A549 (cell line): ENCODE measurements at regions not wholly inside any gene's neighbourhood (a gene's known extent, or its start where the extent isn't known, plus 50 kb on each side); places are given as distances from the start of the nearest gene placed in this dataset.

Experiments
- ATAC-seq, 2 experiments: fragments of 200-7000 bp in 1 of 2; fragments of >200 bp in 1 of 2; cut with Nextera tagmentation in 1 of 2; cut with Tn5 transposase in 1 of 2; 3 replicates each; pipeline versions ENCODE4 v1.8.0 to v1.9.1; 2018 to 2020; ENCODE audit warnings: mild to moderate bottlenecking in 1 of 2, moderate library complexity in 1 of 2
- CTCF ChIA-PET: fragments of 300-600 bp; sonication (Branson Sonifier 250); formaldehyde crosslinking; extraction: SDS; loops from one replicate; lab custom pipeline; 2021; ENCODE audit warnings: antibody characterized with exemption, inconsistent platforms; lab: Yijun Ruan, JAX
- POLR2A ChIA-PET: fragments of 350-600 bp; formaldehyde crosslinking; extraction: SDS; loops from one replicate; lab custom pipeline; 2021; ENCODE audit warnings: antibody characterized with exemption, inconsistent platforms; lab: Yijun Ruan, JAX
- DNase-seq, 2 experiments: peaks; one replicate each; pipeline versions ENCODE4 v3.0.0 to v3.0.0-alpha.2; 2011 to 2016; ENCODE audit warnings: low read depth in 1 of 2, low spot score in 1 of 2
- FAIRE-seq: peaks from 2 replicates; lab custom pipeline; 2011; peaks lifted over from hg19 to GRCh38; lab: Jason Lieb, UNC
- H3K27ac ChIP-seq, 2 experiments: fragments of >200 bp; sonication (Bioruptor Twin); formaldehyde crosslinking; 3 replicates each; pipeline ENCODE4 v1.5.1; 2016 to 2017
- H3K4me1 ChIP-seq: fragments of >200 bp; sonication (Bioruptor Twin); formaldehyde crosslinking; 3 replicates; pipeline ENCODE4 v1.6.1; 2016
- H3K4me2 ChIP-seq: fragments of >200 bp; sonication (Bioruptor Twin); formaldehyde crosslinking; 3 replicates; pipeline ENCODE4 v1.6.1; 2016
- H3K4me3 ChIP-seq: fragments of >200 bp; sonication (Bioruptor Twin); formaldehyde crosslinking; 3 replicates; pipeline ENCODE4 v1.5.1; 2016
- H3K9me3 ChIP-seq: fragments of >200 bp; sonication (Bioruptor Twin); formaldehyde crosslinking; 3 replicates; pipeline ENCODE4 v1.6.1; 2016
- BHLHE40 ChIP-seq: IDR thresholded peaks from 2 replicates; pipeline ENCODE4 v1.6.1; 2012; ENCODE audit warnings: low read depth, low read length, inconsistent platforms
- CBX8 ChIP-seq: fragments of 200-600 bp; sonication (generic); IDR thresholded peaks from 2 replicates; pipeline ENCODE4 v1.6.1; 2016
- EHMT2 ChIP-seq: fragments of 200-600 bp; sonication (generic); IDR thresholded peaks from 2 replicates; pipeline ENCODE4 v1.6.1; 2016; ENCODE audit warnings: antibody characterized with exemption, low read depth, mild to moderate bottlenecking, moderate library complexity
- EP300 ChIP-seq, 2 experiments: fragments of >200 bp; sonication (Bioruptor Twin); formaldehyde crosslinking; IDR thresholded peaks; 2 replicates in 1 of 2; 3 replicates in 1 of 2; pipeline ENCODE4 v1.6.1; 2016 to 2017
- ESRRA ChIP-seq: fragments of 150-350 bp; IDR thresholded peaks from 2 replicates; pipeline ENCODE4 v1.6.1; 2014; ENCODE audit warnings: mild to moderate bottlenecking, low read length, borderline replicate concordance
- HOXB13 ChIP-seq: fragments of 250-450 bp; sonication (Bioruptor Pico); IDR thresholded peaks from 2 replicates; pipeline ENCODE4 v1.5.0; 2020; ENCODE audit warnings: low read depth, mild to moderate bottlenecking, moderate library complexity
- HOXB5 ChIP-seq: fragments of 250-450 bp; sonication (Bioruptor Pico); IDR thresholded peaks from 2 replicates; pipeline ENCODE4 v1.5.0; 2020; ENCODE audit warnings: mild to moderate bottlenecking, moderate library complexity
- JUN ChIP-seq, 2 experiments: fragments of >200 bp; sonication (Bioruptor Twin); formaldehyde crosslinking; IDR thresholded peaks; 2 replicates in 1 of 2; 3 replicates in 1 of 2; pipeline ENCODE4 v1.6.1; 2016 to 2017
- JUNB ChIP-seq: fragments of >200 bp; sonication (Bioruptor Twin); formaldehyde crosslinking; IDR thresholded peaks from 2 replicates; pipeline ENCODE4 v1.6.1; 2016
- MAFK ChIP-seq: fragments of 450-650 bp; IDR thresholded peaks from 2 replicates; pipeline ENCODE4 v1.6.1; 2014; ENCODE audit not compliant: partially characterized antibody
- MYC ChIP-seq: IDR thresholded peaks from 2 replicates; pipeline ENCODE4 v1.6.1; 2012; ENCODE audit warnings: mild to moderate bottlenecking, inconsistent platforms, low read length, improper control_type of control experiment, borderline replicate concordance
- NPAS2 ChIP-seq: fragments of 250-450 bp; sonication (Bioruptor Pico); IDR thresholded peaks from 2 replicates; pipeline ENCODE4 v1.8.0; 2022; ENCODE audit warnings: mild to moderate bottlenecking, moderate library complexity, borderline replicate concordance
- NR3C1 ChIP-seq: fragments of >200 bp; sonication (Bioruptor Twin); formaldehyde crosslinking; IDR thresholded peaks from 3 replicates; pipeline ENCODE4 v1.6.1; 2017
- PHF8 ChIP-seq: fragments of 200-600 bp; sonication (generic); IDR thresholded peaks from 2 replicates; pipeline ENCODE4 v1.6.1; 2016; ENCODE audit warnings: low read depth, mild to moderate bottlenecking, antibody characterized with exemption, moderate library complexity, borderline replicate concordance
- RCOR1 ChIP-seq: fragments of 150-350 bp; IDR thresholded peaks from 2 replicates; pipeline ENCODE4 v1.6.1; 2014; ENCODE audit warnings: antibody characterized with exemption, low read length, low read depth
- RFX5 ChIP-seq: fragments of 450-650 bp; IDR thresholded peaks from 2 replicates; pipeline ENCODE4 v1.7.1; 2014; ENCODE audit warnings: antibody characterized with exemption, mild to moderate bottlenecking, moderate library complexity
- TP53 ChIP-seq: fragments of 250-450 bp; sonication (Bioruptor Pico); IDR thresholded peaks from 2 replicates; pipeline ENCODE4 v1.5.0; 2021; ENCODE audit warnings: mild to moderate bottlenecking, moderate library complexity
- USF2 ChIP-seq: fragments of 450-650 bp; IDR thresholded peaks from 2 replicates; pipeline ENCODE4 v1.6.1; 2014; ENCODE audit warnings: antibody characterized with exemption
- ZC3H11A ChIP-seq: fragments of 450-650 bp; IDR thresholded peaks from 2 replicates; pipeline ENCODE4 v1.6.1; 2014; ENCODE audit warnings: antibody characterized with exemption, mild to moderate bottlenecking
- ZNF302 ChIP-seq: fragments of 250-450 bp; sonication (Bioruptor Pico); IDR thresholded peaks from 2 replicates; pipeline ENCODE4 v1.9.0; 2021; ENCODE audit warnings: inconsistent platforms, mild to moderate bottlenecking, moderate library complexity
- WGBS: methylation state at CpG from one replicate; pipeline ENCODE4 v1.1.6; 2017; ENCODE audit errors: missing lambda C conversion rate; 5-methylcytosine and 5-hydroxymethylcytosine counted together
- TF ChIP-seq, protein P1 (sequence below): fragments of >200 bp; sonication (Bioruptor Twin); formaldehyde crosslinking; IDR thresholded peaks from 2 replicates; pipeline ENCODE4 v1.6.1; 2016
- TF ChIP-seq, protein P2 (sequence below): fragments of 250-450 bp; sonication (Bioruptor Pico); IDR thresholded peaks from 2 replicates; pipeline ENCODE4 v1.5.0; 2020; ENCODE audit warnings: low read depth, mild to moderate bottlenecking, moderate library complexity
- TF ChIP-seq, protein P3 (sequence below): IDR thresholded peaks from 2 replicates; pipeline ENCODE4 v1.6.1; 2012

GRCh38 chr18:39692367-39693015 is 2126.9 kb upstream of the CELF4 start:
- Histone ChIP-seq H3K9me3 (no peaks in the 10 kb centered on the region), H3K4me2 (no peak overlapping the region), H3K4me1 (no peaks in the 10 kb centered on the region)
- DNase-seq (no peak), FAIRE-seq (no peak), ATAC-seq (no peak)
- WGBS: 90% methylated on average over 2 of the region's 2 CpGs
- CTCF ChIA-PET: no interaction called here
- TF ChIP-seq MAFK: no peak
- TF ChIP-seq, protein P1, sequence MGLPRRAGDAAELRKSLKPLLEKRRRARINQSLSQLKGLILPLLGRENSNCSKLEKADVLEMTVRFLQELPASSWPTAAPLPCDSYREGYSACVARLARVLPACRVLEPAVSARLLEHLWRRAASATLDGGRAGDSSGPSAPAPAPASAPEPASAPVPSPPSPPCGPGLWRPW: no peak
- TF ChIP-seq ESRRA: no peak
- TF ChIP-seq JUNB: no peak
- no peak for TF ChIP-seq MYC
- TF ChIP-seq, protein P2, sequence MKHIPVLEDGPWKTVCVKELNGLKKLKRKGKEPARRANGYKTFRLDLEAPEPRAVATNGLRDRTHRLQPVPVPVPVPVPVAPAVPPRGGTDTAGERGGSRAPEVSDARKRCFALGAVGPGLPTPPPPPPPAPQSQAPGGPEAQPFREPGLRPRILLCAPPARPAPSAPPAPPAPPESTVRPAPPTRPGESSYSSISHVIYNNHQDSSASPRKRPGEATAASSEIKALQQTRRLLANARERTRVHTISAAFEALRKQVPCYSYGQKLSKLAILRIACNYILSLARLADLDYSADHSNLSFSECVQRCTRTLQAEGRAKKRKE (CRISPR knock-in tag): no peak
- TF ChIP-seq RCOR1: no peak
- TF ChIP-seq EHMT2: no peak
- no peak for TF ChIP-seq HOXB13 (CRISPR knock-in tag)
- no peak for TF ChIP-seq JUN (IDR thresholded peaks at IDR 0.05)
- TF ChIP-seq TP53 (CRISPR knock-in tag): no peak
- TF ChIP-seq, all 56 proteins: peak for 0
- Histone ChIP-seq H3K27ac (no peak overlapping the region), H3K4me3 (no peak overlapping the region)
- POLR2A ChIA-PET: no interaction called here

DNA sequence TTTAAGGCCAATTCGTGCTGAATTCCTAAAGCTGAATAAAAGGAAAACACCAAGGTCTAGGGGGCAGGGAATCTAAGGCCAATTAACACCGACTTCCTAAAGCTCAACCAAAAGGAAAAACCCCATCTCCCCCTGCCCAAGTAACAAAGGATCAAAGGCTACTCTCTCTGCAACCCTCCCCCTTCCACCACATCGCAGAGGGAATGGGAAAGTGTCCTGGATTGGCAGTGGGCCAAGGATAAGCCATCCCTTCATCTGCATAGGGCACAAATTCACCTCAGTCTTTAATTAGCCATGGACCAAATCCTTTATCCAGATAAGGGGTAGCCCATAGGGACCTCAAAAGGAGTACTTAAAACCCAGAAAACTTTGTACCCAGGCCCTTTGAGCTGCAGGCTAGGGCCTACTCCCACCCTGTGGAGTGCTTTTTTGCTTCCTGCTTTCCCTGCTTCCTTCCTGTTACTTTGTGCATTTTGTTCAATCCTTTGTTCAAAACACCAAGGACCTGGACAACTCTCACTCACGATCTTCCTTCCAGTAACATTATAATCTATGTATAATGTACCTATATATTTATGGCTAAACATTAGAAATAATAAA is 2119.8 kb upstream of the CELF4 start:
- no peaks in the 10 kb centered on the region for H3K4me1 ChIP-seq
- no peak overlapping the region for H3K27ac ChIP-seq
- H3K4me3 ChIP-seq: no peak overlapping the region
- WGBS: 68% methylated on average over 4 of the region's 4 CpGs
- ChIA-PET POLR2A (no interaction called here), CTCF (no interaction called here)
- DNase-seq (no peak), FAIRE-seq (no peak), ATAC-seq (no peak)
- no peaks in the 10 kb centered on the region for H3K9me3 ChIP-seq
- H3K4me2 ChIP-seq: no peak overlapping the region
- no peak for TF ChIP-seq BHLHE40
- TF ChIP-seq PHF8: no peak

DNA sequence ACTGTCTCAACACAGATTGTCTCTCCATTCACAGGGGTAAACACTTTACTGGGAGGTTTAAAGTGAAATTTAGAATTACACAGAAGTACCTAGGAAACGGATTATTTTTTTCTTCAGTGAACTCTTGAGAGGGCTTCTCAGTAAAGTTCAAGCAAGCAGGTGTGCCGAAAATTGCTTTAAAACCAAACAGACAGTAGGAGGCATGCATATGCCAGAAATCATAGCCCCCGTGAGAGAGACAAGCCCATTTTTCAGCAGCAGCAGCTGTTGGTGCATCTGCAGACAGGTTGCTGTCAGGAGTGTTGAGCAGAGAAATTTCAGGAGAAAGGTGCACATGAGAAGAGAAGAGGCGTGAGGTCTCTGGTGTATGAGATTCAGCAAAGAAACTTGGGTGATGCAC is 2115.5 kb upstream of the CELF4 start:
- 94% methylated on average over 4 of the region's 4 CpGs for WGBS
- TF ChIP-seq NR3C1: no peak
- no peak for TF ChIP-seq NPAS2 (CRISPR knock-in tag)
- TF ChIP-seq PHF8: no peak
- TF ChIP-seq ZC3H11A: no peak
- TF ChIP-seq EP300 (IDR thresholded peaks at IDR 0.05): no peak
- no peak for TF ChIP-seq CBX8
- no peak for TF ChIP-seq ZNF302 (CRISPR knock-in tag)
- TF ChIP-seq, protein P2 (CRISPR knock-in tag): no peak
- TF ChIP-seq, protein P3, sequence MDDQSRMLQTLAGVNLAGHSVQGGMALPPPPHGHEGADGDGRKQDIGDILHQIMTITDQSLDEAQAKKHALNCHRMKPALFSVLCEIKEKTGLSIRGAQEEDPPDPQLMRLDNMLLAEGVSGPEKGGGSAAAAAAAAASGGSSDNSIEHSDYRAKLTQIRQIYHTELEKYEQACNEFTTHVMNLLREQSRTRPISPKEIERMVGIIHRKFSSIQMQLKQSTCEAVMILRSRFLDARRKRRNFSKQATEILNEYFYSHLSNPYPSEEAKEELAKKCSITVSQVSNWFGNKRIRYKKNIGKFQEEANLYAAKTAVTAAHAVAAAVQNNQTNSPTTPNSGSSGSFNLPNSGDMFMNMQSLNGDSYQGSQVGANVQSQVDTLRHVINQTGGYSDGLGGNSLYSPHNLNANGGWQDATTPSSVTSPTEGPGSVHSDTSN: no peak
- TF ChIP-seq USF2: no peak
- TF ChIP-seq RFX5: no peak
- TF ChIP-seq RCOR1: no peak
- no peak for TF ChIP-seq HOXB13 (CRISPR knock-in tag)
- TF ChIP-seq JUNB: no peak
- TF ChIP-seq HOXB5 (CRISPR knock-in tag): no peak
- TF ChIP-seq, all 56 proteins: peak for 0
- CTCF ChIA-PET: no interaction called here
- POLR2A ChIA-PET: no interaction called here
- Histone ChIP-seq H3K4me2 (no peak overlapping the region), H3K4me1 (no peaks in the 10 kb centered on the region), H3K4me3 (no peak overlapping the region), H3K9me3 (no peaks in the 10 kb centered on the region), H3K27ac (no peak overlapping the region)
- ATAC-seq (no peak), FAIRE-seq (no peak), DNase-seq (no peak)
